ENCODE measurements at regions not wholly inside any gene's neighbourhood (a gene's known extent, or its start where the extent isn't known, plus 50 kb on each side); places are given as distances from the start of the nearest gene placed in this dataset.

GRCh38 chr1:175793617-175794016 lies 50.2 kb upstream of the TNR start:
- FAIRE-seq, result no peak
- TF ChIP-seq CTCF (IDR thresholded peaks at IDR 0.05; ENCODE audit: insufficient read depth, low read length, severe bottlenecking), result no peak
- H3K4me3 ChIP-seq (ENCODE audit: low read depth, low read length), result no peak overlapping the region

More at GRCh38 chr1:175793617-175794016, 50.2 kb upstream of the TNR start:
- Histone ChIP-seq H3K36me3 (ENCODE audit: control insufficient read depth, insufficient read depth, low read length) (no peaks in the 10 kb centered on the region), H3K27me3 (ENCODE audit: control insufficient read depth, insufficient read depth, low read length) (no peaks in the 10 kb centered on the region)
- no peak for DNase-seq (ENCODE audit: low read depth)
